Liver (tissue), 2 donors: ENCODE measurements at regions not wholly inside any gene's neighbourhood (a gene's known extent, or its start where the extent isn't known, plus 50 kb on each side); places are given as distances from the start of the nearest gene placed in this dataset.

ENCODE experiments used
- TF ChIP-seq, protein P1 (sequence below): IDR thresholded peaks from 2 replicates; pipeline ENCODE4 v1.6.1; 2016; ENCODE audit warnings: antibody characterized with exemption
- TF ChIP-seq, protein P2 (sequence below): fragments of 150-350 bp; IDR thresholded peaks from 2 replicates; pipeline ENCODE4 v1.5.1; 2017; ENCODE audit warnings: improper control_type of control experiment, low read depth, low read length; ENCODE audit not compliant: missing input control
- donor health status: healthy.

DNA sequence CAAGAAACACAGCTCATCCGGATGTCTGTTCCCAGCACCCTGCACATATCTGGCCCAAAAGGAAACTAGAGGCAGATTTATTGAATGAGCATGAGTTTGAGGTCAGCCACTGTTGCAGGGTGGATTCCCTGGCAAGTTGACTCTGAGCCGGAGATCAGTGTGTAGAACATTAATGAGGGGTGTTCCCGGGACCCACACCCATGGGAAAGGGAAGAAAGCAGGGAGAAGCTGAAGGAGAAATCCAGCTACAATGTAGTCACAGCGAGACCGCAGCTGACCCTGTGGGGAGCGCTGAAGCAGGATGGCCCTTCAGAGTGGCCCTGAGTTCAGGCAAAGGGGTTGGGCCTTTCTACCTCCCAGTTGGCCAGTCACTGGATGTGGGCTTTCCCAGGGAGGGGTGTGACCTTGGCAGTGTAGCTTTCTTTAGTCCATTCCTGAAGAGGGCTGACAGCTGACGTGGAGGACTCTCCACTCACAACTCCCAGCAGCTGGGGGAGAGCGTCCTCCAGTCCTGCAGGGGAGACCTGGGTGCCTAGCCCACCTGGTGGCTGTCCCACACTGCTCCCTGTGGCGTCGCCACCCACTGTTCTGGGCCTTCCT lies 324.2 kb upstream of the ZMIZ1 start:
- TF ChIP-seq, protein P1, sequence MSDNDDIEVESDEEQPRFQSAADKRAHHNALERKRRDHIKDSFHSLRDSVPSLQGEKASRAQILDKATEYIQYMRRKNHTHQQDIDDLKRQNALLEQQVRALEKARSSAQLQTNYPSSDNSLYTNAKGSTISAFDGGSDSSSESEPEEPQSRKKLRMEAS = no peak
- TF ChIP-seq, protein P2, sequence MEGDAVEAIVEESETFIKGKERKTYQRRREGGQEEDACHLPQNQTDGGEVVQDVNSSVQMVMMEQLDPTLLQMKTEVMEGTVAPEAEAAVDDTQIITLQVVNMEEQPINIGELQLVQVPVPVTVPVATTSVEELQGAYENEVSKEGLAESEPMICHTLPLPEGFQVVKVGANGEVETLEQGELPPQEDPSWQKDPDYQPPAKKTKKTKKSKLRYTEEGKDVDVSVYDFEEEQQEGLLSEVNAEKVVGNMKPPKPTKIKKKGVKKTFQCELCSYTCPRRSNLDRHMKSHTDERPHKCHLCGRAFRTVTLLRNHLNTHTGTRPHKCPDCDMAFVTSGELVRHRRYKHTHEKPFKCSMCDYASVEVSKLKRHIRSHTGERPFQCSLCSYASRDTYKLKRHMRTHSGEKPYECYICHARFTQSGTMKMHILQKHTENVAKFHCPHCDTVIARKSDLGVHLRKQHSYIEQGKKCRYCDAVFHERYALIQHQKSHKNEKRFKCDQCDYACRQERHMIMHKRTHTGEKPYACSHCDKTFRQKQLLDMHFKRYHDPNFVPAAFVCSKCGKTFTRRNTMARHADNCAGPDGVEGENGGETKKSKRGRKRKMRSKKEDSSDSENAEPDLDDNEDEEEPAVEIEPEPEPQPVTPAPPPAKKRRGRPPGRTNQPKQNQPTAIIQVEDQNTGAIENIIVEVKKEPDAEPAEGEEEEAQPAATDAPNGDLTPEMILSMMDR = no peak
